OCI-LY3 (cell line): ENCODE measurements at regions not wholly inside any gene's neighbourhood (a gene's known extent, or its start where the extent isn't known, plus 50 kb on each side); places are given as distances from the start of the nearest gene placed in this dataset.

Experiments used
- H2AFZ ChIP-seq: fragments of 200-600, 300-600 bp; shearing (Covaris generic); 2 replicates; pipeline ENCODE4 v1.6.0; 2014; ENCODE audit warnings: antibody characterized with exemption, low read depth, low read length
- H3K27ac ChIP-seq: fragments of 200-600, 300-600 bp; sonication (generic); 2 replicates; pipeline ENCODE4 v1.5.1; 2014; ENCODE audit warnings: mild to moderate bottlenecking, low read length, moderate library complexity, mixed read lengths
- H3K27me3 ChIP-seq: fragments of 200-600, 300-600 bp; sonication (generic); 2 replicates; pipeline ENCODE4 v1.6.1; 2014; ENCODE audit warnings: low read depth, low read length, mixed read lengths
- H3K36me3 ChIP-seq: fragments of 200-600, 300-600 bp; sonication (generic); replicated peaks from 2 replicates; pipeline ENCODE3; 2014; ENCODE audit warnings: low read depth, low read length, mixed read lengths
- H3K4me1 ChIP-seq: fragments of 300-600, 200-600 bp; sonication (generic); 2 replicates; pipeline ENCODE4 v1.6.1; 2014; ENCODE audit warnings: low read length, mixed read lengths
- H3K4me2 ChIP-seq: fragments of 200-600, 300-600 bp; sonication (generic); 2 replicates; pipeline ENCODE4 v1.6.1; 2014; ENCODE audit warnings: low read length, mixed read lengths
- H3K4me3 ChIP-seq: fragments of 300-600, 200-600 bp; sonication (generic); 2 replicates; pipeline ENCODE4 v1.5.1; 2014; ENCODE audit warnings: antibody characterized with exemption, mild to moderate bottlenecking, low read length, moderate library complexity
- H3K79me2 ChIP-seq: fragments of 300-600, 200-600 bp; shearing (Covaris generic); 2 replicates; pipeline ENCODE4 v1.6.1; 2014; ENCODE audit warnings: mild to moderate bottlenecking, low read length, mixed read lengths
- H3K9ac ChIP-seq: fragments of 300-600, 200-600 bp; shearing (Covaris generic); 2 replicates; pipeline ENCODE4 v1.6.0; 2014; ENCODE audit warnings: mild to moderate bottlenecking, low read length, moderate library complexity
- H3K9me3 ChIP-seq: fragments of 200-600, 300-600 bp; shearing (Covaris generic); 2 replicates; pipeline ENCODE4 v1.6.1; 2014; ENCODE audit warnings: low read length, mixed read lengths; ENCODE audit not compliant: insufficient read depth
- H4K20me1 ChIP-seq: fragments of 200-600, 300-600 bp; sonication (generic); 2 replicates; pipeline ENCODE4 v1.6.1; 2016; ENCODE audit warnings: low read length, mixed read lengths; ENCODE audit not compliant: insufficient read depth
- CTCF ChIP-seq: fragments of 200-600, 300-600 bp; sonication (generic); IDR thresholded peaks from 2 replicates; pipeline ENCODE4 v1.5.1; 2014; ENCODE audit warnings: antibody characterized with exemption, low read length, low read depth
- EZH2phosphoT487 ChIP-seq: fragments of 200-600 bp; shearing (Covaris generic); IDR thresholded peaks from 2 replicates; pipeline ENCODE4 v1.6.1; 2018; ENCODE audit warnings: antibody characterized with exemption, mixed run types, low read depth

GRCh38 chr2:81835321-81836000, 1530.9 kb upstream of the LRRTM1 start:
- Histone ChIP-seq H3K27me3 (no peaks in the 10 kb centered on the region), H3K4me3 (no peak overlapping the region), H3K4me2 (no peak overlapping the region), H2AFZ (no peak overlapping the region), H3K36me3 (no peaks in the 10 kb centered on the region), H3K9me3 (peaks cover 10% of the 10 kb centered on the region; the same call in 1 of the 2 replicates), H3K27ac (no peak overlapping the region), H3K4me1 (no peaks in the 10 kb centered on the region), H3K79me2 (no peaks in the 10 kb centered on the region), H4K20me1 (no peaks in the 10 kb centered on the region), H3K9ac (no peak overlapping the region)
- TF ChIP-seq EZH2phosphoT487 (no peak), CTCF (no peak)

GRCh38 chr2:81786811-81787210, 1482.3 kb upstream of the LRRTM1 start:
- no peaks in the 10 kb centered on the region for H3K4me1 ChIP-seq
- H3K36me3 ChIP-seq, result no peaks in the 10 kb centered on the region
- H3K4me2 ChIP-seq, result no peak overlapping the region
- no peak overlapping the region for H3K4me3 ChIP-seq
- H3K27me3 ChIP-seq, result no peaks in the 10 kb centered on the region
- TF ChIP-seq EZH2phosphoT487 (no peak), CTCF (no peak)
- H3K79me2 ChIP-seq, result no peaks in the 10 kb centered on the region
- no peak overlapping the region for H2AFZ ChIP-seq
- no peaks in the 10 kb centered on the region for H3K9me3 ChIP-seq
- H3K9ac ChIP-seq, result no peak overlapping the region
- no peak overlapping the region for H3K27ac ChIP-seq
- no peaks in the 10 kb centered on the region for H4K20me1 ChIP-seq

- H4K20me1 ChIP-seq, result no peaks in the 10 kb centered on the region
- no peak overlapping the region for H3K9ac ChIP-seq
- no peaks in the 10 kb centered on the region for H3K36me3 ChIP-seq
- H3K4me2 ChIP-seq, result no peak overlapping the region
- H3K4me1 ChIP-seq, result no peaks in the 10 kb centered on the region
- no peak overlapping the region for H3K4me3 ChIP-seq
- H3K9me3 ChIP-seq, result no peaks in the 10 kb centered on the region
- no peak for TF ChIP-seq EZH2phosphoT487
- no peak for TF ChIP-seq CTCF
- no peaks in the 10 kb centered on the region for H3K79me2 ChIP-seq
- no peak overlapping the region for H3K27ac ChIP-seq
- H2AFZ ChIP-seq, result no peak overlapping the region
- H3K27me3 ChIP-seq, result no peaks in the 10 kb centered on the region
Measured at GRCh38 chr2:81767187-81767912, 1462.8 kb upstream of the LRRTM1 start.

- no peaks in the 10 kb centered on the region for H3K4me1 ChIP-seq
- H3K27me3 ChIP-seq, result no peaks in the 10 kb centered on the region
- TF ChIP-seq EZH2phosphoT487 (no peak), CTCF (no peak)
- no peak overlapping the region for H3K4me2 ChIP-seq
- no peak overlapping the region for H3K9ac ChIP-seq
- no peaks in the 10 kb centered on the region for H3K36me3 ChIP-seq
- no peak overlapping the region for H3K27ac ChIP-seq
- H3K9me3 ChIP-seq, result 0 out of 2 replicates have a peak, but pooled peaks cover 4% of the 10 kb centered on the region
- H4K20me1 ChIP-seq, result no peaks in the 10 kb centered on the region
- peak overlapping the region; percentile 29; the same call in 1 of the 2 replicates for H2AFZ ChIP-seq
- H3K4me3 ChIP-seq, result no peak overlapping the region
- H3K79me2 ChIP-seq, result no peaks in the 10 kb centered on the region
Measured at GRCh38 chr2:81747481-81748070, 1443.0 kb upstream of the LRRTM1 start.
